ENCODE measurements at regions not wholly inside any gene's neighbourhood (a gene's known extent, or its start where the extent isn't known, plus 50 kb on each side); places are given as distances from the start of the nearest gene placed in this dataset.

- TF ChIP-seq EGR1 (IDR thresholded peaks at IDR 0.05), result no peak
- no peak for TF ChIP-seq TAF1 (IDR thresholded peaks at IDR 0.05; ENCODE audit: low read depth)
- no peak for TF ChIP-seq REST (IDR thresholded peaks at IDR 0.05; ENCODE audit: low read depth)
- TF ChIP-seq NFIC (IDR thresholded peaks at IDR 0.05), result no peak
- no peak for TF ChIP-seq ZBTB7A (IDR thresholded peaks at IDR 0.05; ENCODE audit: low read depth)
- no peak for TF ChIP-seq EP300 (IDR thresholded peaks at IDR 0.05; ENCODE audit: borderline replicate concordance)
- TF ChIP-seq FOXM1 (IDR thresholded peaks at IDR 0.05; ENCODE audit: borderline replicate concordance, low read depth), result no peak
- TF ChIP-seq CEBPB (IDR thresholded peaks at IDR 0.05), result no peak
- no peak for TF ChIP-seq TCF12 (IDR thresholded peaks at IDR 0.05; ENCODE audit: low read depth)
Measured at GRCh38 chr18:75524181-75524580, 96.7 kb upstream of the SMIM21 start.

GRCh38 chr18:75521816-75522215 is 94.3 kb upstream of the SMIM21 start:
- TF ChIP-seq NFIC (IDR thresholded peaks at IDR 0.05) (no peak), TAF1 (IDR thresholded peaks at IDR 0.05; ENCODE audit: low read depth) (no peak)

- TF ChIP-seq ZBTB7A (IDR thresholded peaks at IDR 0.05; ENCODE audit: low read depth) (no peak), TAF1 (IDR thresholded peaks at IDR 0.05; ENCODE audit: low read depth) (no peak), TCF12 (IDR thresholded peaks at IDR 0.05; ENCODE audit: low read depth) (no peak), TEAD4 (IDR thresholded peaks at IDR 0.05) (no peak), FOXM1 (IDR thresholded peaks at IDR 0.05; ENCODE audit: borderline replicate concordance, low read depth) (no peak)
Measured at GRCh38 chr18:75518007-75518406, 90.5 kb upstream of the SMIM21 start.

- no peak for TF ChIP-seq USF1 (IDR thresholded peaks at IDR 0.05)
Measured at GRCh38 chr18:75517286-75517685, 89.8 kb upstream of the SMIM21 start.

GRCh38 chr18:75507636-75508035 is 80.1 kb upstream of the SMIM21 start:
- TF ChIP-seq MAX (IDR thresholded peaks at IDR 0.05) (no peak), FOXM1 (IDR thresholded peaks at IDR 0.05; ENCODE audit: borderline replicate concordance, low read depth) (no peak), CREB1 (IDR thresholded peaks at IDR 0.05; ENCODE audit: low read depth) (no peak), REST (IDR thresholded peaks at IDR 0.05; ENCODE audit: low read depth) (no peak), TCF12 (IDR thresholded peaks at IDR 0.05; ENCODE audit: low read depth) (no peak)

- TF ChIP-seq TEAD4 (IDR thresholded peaks at IDR 0.05), result no peak
- no peak for TF ChIP-seq USF1 (IDR thresholded peaks at IDR 0.05)
- no peak for TF ChIP-seq EP300 (IDR thresholded peaks at IDR 0.05; ENCODE audit: borderline replicate concordance)
- no peak for TF ChIP-seq EGR1 (IDR thresholded peaks at IDR 0.05)
- TF ChIP-seq TAF1 (IDR thresholded peaks at IDR 0.05; ENCODE audit: low read depth), result no peak
- no peak for TF ChIP-seq NFIC (IDR thresholded peaks at IDR 0.05)
- TF ChIP-seq CREB1 (IDR thresholded peaks at IDR 0.05; ENCODE audit: low read depth), result no peak
- TF ChIP-seq REST (IDR thresholded peaks at IDR 0.05; ENCODE audit: low read depth), result no peak
- TF ChIP-seq YY1 (IDR thresholded peaks at IDR 0.05; ENCODE audit: low read depth), result no peak
- TF ChIP-seq ZBTB7A (IDR thresholded peaks at IDR 0.05; ENCODE audit: low read depth), result no peak
- no peak for TF ChIP-seq CEBPB (IDR thresholded peaks at IDR 0.05)
- no peak for TF ChIP-seq FOXM1 (IDR thresholded peaks at IDR 0.05; ENCODE audit: borderline replicate concordance, low read depth)
- TF ChIP-seq TCF12 (IDR thresholded peaks at IDR 0.05; ENCODE audit: low read depth), result no peak
- no peak for TF ChIP-seq RAD21 (IDR thresholded peaks at IDR 0.05; ENCODE audit: low read depth)
- no peak for TF ChIP-seq MAX (IDR thresholded peaks at IDR 0.05)
Measured at GRCh38 chr18:75506913-75507312, 79.4 kb upstream of the SMIM21 start.

Measured in Ishikawa (cell line).